HPDE6-E6E7 (cell line): ENCODE measurements at regions not wholly inside any gene's neighbourhood (a gene's known extent, or its start where the extent isn't known, plus 50 kb on each side); places are given as distances from the start of the nearest gene placed in this dataset.

Experiments used
- DNase-seq: peaks from one replicate; pipeline ENCODE4 v3.0.0; 2011; ENCODE audit warnings: missing footprints; ENCODE audit errors: extremely low spot score

DNA sequence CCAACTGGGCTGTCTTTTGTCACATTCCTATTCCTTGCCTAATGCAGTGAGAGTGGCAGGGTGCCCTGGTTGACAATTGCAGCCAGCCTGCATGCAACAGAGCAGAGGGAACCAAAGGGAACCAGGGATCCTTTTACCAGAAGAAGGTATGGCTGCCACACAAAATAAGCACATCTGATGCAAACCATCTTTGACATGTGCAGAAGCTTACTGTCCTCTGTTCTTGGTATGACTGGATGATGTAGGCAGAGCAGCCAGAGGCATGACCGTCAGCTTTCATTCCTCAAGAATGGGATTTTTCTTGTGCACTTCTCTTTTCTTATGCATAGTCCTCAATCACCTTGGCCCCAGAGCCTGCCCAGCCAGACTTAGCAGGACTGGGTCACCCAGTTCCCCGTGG lies 116.1 kb downstream of the UQCRFS1 start:
- no peak for DNase-seq

DNA sequence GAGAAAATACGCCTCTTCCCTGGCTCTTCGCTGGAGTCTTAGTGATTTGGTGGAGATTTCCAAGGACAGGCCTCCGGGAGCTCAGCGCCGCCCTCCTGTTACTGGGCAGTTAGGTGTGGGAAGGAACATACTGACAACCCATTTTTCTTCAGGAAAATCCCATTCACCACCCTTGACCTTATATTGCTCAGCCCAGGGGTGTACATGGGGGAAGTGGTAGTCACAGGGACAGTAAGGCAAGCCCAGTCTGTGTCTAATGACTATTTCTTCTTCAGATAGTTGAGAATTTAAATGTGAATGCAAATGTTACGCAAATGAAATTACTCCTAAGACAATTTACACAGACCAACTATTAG lies 119.4 kb downstream of the UQCRFS1 start:
- DNase-seq = no peak

- DNase-seq = no peak
These were observed 120.0 kb downstream of the UQCRFS1 start for GRCh38 chr19:29092712-29093552.

DNA sequence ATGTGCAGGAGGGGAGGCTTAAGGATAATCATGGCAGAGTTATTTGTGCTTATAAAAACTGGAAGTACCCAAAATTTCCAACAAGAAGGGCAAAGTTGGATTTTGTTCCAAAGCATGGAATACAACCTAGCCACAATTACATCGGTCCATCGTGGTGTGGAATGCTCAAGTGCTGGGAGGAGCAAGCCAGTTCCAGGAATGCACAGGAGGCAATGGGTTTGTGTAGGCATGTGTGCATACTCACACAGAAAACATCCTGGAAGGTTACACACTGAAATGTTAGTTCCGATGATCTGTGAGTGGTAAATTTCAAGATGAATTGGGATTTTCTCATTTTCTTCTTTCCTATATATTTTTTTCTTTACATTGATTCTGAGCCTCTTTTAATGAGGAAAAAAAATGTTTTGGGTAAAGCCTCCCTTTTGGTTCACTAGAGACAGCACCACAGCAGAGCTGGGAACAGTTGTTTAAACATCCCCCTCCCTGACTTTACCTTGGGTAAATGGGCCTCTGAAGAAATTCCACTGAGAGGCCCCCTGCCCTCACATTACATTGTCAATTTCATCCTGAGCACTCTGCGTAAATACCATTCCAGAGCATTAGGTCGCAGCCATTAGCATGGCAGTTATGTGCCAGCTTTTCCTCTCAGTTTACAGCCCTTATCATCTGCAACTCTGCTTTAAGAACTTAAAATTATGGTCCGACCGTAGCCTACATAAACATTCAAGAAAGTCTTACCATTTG lies 122.0 kb downstream of the UQCRFS1 start:
- DNase-seq = no peak

DNA sequence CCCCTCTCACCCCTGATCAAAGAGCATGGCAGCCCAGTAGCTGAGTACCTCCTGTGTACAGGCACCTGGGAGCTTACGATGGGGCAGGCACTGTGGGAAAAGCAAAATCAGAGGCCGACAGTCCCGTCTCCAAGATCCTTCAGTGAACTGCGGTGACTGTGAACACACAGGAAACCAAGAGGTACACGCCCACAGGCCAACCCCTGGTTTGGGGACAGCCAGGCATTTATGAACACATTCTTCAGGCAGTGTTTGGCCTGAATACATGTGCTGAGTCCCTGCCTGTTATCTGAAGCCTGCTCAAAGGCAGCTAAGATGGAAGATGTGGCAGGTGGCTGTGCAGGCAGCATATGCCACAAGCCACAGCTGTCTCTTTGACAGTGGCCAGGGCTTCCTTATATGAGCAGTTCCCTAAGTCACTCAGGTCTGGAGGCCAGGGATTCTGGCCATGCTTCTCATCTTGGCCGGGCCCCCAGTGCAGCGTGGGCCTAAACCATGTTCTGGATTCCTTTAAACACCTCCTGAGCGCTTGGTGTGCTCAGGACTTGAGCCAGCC lies 123.6 kb downstream of the UQCRFS1 start:
- no peak for DNase-seq

- DNase-seq = no peak
These were observed 124.2 kb downstream of the UQCRFS1 start for GRCh38 chr19:29088761-29089160.

DNA sequence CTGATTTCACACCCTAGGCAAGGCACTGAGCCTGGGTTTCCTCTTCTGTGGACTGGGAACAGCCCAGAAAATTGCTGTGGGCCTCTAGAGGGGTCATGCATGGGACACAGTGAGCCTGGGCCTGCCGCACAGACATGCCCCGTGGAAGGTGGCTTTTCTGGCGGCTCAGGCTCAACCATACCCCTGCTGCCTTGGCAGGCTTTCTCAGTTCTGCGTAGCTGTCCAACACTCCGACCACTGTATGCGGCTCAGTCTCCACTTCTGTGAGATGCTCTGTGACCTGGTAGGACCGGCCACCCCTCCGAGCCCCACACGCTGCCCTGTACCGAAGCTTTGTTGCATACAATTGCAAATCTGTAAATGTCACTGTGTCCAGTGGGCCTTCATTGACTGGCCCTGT lies 126.3 kb downstream of the UQCRFS1 start:
- DNase-seq = no peak

- DNase-seq = no peak
These were observed 126.8 kb downstream of the UQCRFS1 start for GRCh38 chr19:29086182-29086581.

GRCh38 chr19:29085630-29086029 lies 127.3 kb downstream of the UQCRFS1 start:
- no peak for DNase-seq

DNA sequence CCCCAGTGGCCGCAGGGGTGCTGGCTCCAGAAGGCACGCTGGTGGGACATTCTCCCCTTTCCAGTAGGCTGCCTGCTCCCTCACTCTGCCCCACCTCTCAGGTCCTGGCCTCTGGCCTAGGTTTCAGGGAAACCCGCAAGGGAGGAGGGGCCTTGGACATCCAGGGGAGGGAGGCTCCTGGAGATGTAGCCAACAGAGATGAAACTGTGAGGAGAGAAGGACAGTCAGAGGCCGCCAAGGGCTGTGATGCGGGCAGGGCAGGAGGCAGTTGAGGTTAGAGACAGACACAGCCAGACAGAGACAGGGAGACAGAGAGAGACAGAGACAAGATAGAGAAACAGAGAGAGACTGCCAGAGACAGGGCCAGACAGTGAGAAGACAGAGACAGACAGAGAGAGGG lies 127.7 kb downstream of the UQCRFS1 start:
- no peak for DNase-seq

DNA sequence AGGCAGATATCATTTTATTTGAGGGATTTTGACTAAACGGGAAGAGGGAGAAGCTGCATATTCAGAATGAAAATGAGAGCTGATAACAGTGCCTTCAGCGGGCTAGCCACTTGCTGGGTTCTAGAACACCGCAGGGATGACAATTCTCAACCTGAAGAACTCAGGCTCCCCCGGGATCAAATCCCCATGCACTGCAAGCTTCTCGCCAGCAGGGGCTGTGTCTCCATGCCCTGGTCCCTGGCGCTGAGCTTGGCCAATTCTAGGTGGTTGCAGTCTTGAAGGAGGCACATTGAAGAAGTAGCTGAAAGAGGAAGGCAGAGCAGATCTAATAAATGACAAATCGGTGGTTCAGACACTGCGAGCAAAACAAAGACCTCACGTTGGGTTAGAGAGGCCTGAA lies 128.7 kb downstream of the UQCRFS1 start:
- no peak for DNase-seq

GRCh38 chr19:29083863-29084262 lies 129.1 kb downstream of the UQCRFS1 start:
- no peak for DNase-seq

- DNase-seq = no peak
These were observed 133.5 kb downstream of the UQCRFS1 start for GRCh38 chr19:29079356-29080032.

- no peak for DNase-seq
These were observed 136.0 kb downstream of the UQCRFS1 start for GRCh38 chr19:29076963-29077362.

DNA sequence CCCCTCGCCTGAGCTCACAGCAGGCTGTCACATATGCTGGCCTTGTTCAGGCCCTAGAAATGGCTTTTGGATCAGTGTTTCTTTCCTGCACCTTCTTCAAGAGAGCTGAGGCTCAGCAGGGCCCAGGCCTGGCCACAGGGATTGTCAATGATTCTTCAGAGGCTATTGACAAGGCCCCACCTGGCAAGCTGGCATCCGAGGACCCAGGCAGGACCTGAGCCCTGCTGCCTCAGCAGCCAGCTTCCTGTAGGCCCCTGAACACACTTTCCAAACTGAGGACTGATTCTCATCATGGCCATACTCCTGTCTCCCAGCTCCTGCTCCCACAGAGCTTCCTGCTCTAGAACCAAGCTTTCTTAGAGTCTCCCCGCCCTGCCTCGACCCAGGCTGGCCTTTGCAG lies 136.8 kb downstream of the UQCRFS1 start:
- DNase-seq = no peak

DNA sequence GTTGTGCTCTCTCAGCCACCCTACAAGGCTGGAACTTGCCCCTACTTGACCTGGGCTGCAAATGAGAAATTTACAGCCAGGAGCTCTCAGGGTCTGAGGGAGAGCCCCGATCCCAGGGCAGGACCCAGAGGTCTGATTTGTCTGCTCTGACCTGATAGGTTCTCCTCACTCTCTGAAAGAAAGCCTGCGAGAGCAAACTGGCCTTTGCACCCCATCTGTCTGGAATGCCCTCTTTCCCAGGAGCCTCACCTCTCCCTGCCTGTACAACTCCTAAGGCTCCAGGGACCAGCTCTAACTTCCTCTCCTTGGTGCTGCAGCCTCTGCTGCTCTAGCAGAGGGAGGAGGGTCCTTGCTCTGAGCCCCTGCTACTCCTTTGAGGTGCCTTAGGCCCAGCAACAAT lies 137.8 kb downstream of the UQCRFS1 start:
- DNase-seq = no peak

DNA sequence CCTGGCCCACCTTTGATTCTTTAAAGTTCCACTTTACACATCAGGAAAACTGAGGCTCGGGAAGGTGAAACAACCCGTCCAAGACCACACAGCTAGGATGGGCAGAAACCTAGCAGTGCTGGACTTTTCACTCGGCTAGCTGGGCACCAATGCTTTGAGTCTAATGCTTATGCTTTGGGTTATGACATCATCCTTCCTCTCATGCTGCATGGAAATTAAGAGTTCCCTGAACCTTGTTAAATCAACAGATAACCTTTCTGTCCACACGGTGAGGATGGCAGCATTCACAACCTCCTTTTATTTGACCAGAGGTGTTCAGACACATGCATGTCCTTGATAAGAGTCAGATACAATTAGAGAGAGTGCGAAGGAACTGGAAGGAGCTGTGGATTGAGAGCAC lies 138.4 kb downstream of the UQCRFS1 start:
- DNase-seq = no peak

DNA sequence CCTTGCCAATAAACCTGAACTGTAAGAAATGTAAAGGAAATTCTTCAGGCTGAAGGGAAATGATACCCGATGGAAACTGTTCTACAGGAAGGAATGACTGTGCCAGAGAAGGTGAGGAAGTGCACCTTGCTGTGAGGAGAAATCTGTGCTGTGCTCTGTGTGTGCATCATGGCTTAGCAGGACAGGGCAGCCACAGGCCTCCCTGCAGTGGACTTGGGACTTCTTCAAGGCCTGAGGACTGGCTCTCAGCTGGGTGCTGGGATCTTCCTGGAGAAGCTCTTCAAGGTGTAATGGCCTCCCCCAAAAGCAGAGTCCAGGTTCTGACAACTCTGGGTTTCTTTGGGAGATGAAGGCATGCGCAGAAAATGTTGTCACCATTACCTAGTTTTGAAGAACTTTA lies 145.1 kb downstream of the UQCRFS1 start:
- no peak for DNase-seq

DNA sequence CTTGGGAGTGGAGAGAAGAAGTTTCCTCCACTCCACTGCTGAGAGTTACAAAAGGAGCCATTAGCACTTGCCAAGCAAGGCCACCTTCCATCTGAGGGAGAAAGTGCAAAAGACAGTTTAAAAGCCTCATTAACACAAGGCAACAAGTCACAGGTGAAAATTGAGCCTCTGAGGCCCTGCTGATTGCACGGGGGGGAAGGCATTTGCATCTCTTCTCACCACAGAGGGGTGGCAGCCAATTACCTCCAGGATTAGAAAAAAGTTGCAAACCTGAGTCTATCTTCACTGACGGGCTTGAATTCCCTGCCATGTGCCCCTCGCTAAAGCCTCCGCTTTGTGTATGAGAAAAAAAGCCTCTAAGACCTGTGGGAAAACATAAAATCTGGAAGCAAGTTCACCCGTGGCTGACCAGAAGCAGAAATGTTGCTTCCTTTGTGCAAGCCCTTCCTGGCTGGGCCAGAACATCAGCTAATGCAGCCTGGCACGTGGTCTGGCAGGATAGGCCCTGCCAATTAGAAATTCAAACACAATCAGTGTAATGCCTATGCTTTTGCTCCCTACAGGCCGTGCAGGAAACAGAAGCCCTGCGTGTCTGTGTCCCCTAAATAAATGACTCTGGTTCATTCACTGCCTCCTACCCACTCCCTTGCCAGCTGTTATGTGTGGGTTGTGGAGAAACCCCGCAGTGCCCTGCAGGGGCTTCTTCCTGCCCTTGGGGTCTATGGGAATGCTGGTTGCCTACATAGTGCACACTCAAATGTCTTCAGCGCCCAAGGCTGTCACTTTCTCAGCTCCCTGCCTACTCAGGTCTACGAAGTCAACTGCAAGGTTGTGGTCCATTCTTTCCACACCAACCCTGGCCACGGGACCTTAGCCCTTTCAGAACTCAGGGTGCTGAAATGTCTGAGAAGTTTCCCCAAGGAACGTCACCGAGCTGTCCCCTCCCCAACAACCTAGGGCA lies 150.2 kb downstream of the UQCRFS1 start:
- no peak for DNase-seq

GRCh38 chr19:29060813-29061364 lies 152.1 kb downstream of the UQCRFS1 start:
- DNase-seq = no peak

- no peak for DNase-seq
These were observed 156.4 kb downstream of the UQCRFS1 start for GRCh38 chr19:29056535-29056934.
